BJ (cell line): ENCODE measurements at regions not wholly inside any gene's neighbourhood (a gene's known extent, or its start where the extent isn't known, plus 50 kb on each side); places are given as distances from the start of the nearest gene placed in this dataset.

ENCODE experiments used
- CTCF ChIA-PET: fragments of 350-600 bp; formaldehyde crosslinking; extraction: SDS; loops from one replicate; lab custom pipeline; 2021; ENCODE audit warnings: antibody characterized with exemption, inconsistent platforms; lab: Yijun Ruan, JAX
- POLR2A ChIA-PET: fragments of 300-600 bp; sonication (Branson Sonifier 250); formaldehyde crosslinking; extraction: SDS; loops from one replicate; lab custom pipeline; 2021; ENCODE audit warnings: antibody characterized with exemption; lab: Charles Lee
- DNase-seq: peaks from one replicate; pipeline ENCODE4 v3.0.0-alpha.2; 2011; ENCODE audit warnings: low read depth
- H3K27me3 ChIP-seq: 2 replicates; pipeline ENCODE4 v1.6.0; 2011; ENCODE audit warnings: low read length; ENCODE audit not compliant: control insufficient read depth, insufficient read depth
- H3K36me3 ChIP-seq: 2 replicates; pipeline ENCODE4 v1.5.1; 2011; ENCODE audit warnings: low read length; ENCODE audit not compliant: control insufficient read depth, insufficient read depth
- H3K4me3 ChIP-seq: 2 replicates; pipeline ENCODE4 v1.5.1; 2011; ENCODE audit warnings: low read depth, mild to moderate bottlenecking, control low read depth, low read length
- TF ChIP-seq, protein P1 (sequence below): IDR thresholded peaks from 2 replicates; pipeline ENCODE4 v1.5.1; 2011; ENCODE audit warnings: low read depth, mild to moderate bottlenecking, control low read depth, inconsistent platforms, low read length, moderate library complexity; ENCODE audit not compliant: insufficient read depth

DNA sequence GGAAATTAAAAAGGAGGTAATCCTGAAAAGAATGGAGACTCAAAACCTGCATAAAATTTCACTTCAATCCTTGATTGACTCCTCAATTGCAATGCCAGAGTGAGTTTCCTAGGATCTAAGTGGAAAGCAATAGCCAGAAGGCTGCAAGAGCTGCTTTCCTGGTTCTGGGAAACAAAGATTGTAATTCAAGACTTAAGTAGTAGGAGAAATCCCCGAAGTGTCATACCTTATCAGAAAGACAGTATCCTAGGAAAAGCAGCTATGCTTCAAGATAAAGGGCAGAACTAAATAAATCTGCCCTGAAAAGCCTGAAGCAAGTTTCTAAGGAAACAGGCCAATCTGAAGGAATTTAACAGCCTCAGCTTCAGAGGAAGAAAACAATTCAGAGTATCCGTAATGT lies 390.2 kb downstream of the DSC3 start:
- H3K36me3 ChIP-seq: no peaks in the 10 kb centered on the region
- TF ChIP-seq, protein P1, sequence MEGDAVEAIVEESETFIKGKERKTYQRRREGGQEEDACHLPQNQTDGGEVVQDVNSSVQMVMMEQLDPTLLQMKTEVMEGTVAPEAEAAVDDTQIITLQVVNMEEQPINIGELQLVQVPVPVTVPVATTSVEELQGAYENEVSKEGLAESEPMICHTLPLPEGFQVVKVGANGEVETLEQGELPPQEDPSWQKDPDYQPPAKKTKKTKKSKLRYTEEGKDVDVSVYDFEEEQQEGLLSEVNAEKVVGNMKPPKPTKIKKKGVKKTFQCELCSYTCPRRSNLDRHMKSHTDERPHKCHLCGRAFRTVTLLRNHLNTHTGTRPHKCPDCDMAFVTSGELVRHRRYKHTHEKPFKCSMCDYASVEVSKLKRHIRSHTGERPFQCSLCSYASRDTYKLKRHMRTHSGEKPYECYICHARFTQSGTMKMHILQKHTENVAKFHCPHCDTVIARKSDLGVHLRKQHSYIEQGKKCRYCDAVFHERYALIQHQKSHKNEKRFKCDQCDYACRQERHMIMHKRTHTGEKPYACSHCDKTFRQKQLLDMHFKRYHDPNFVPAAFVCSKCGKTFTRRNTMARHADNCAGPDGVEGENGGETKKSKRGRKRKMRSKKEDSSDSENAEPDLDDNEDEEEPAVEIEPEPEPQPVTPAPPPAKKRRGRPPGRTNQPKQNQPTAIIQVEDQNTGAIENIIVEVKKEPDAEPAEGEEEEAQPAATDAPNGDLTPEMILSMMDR: no peak
- CTCF ChIA-PET: no interaction called here
- no peak for DNase-seq
- H3K27me3 ChIP-seq: no peaks in the 10 kb centered on the region
- no peak overlapping the region for H3K4me3 ChIP-seq
- POLR2A ChIA-PET: no interaction called here

- DNase-seq: no peak
- TF ChIP-seq, protein P1: no peak
- Histone ChIP-seq H3K4me3 (no peak overlapping the region), H3K36me3 (no peaks in the 10 kb centered on the region), H3K27me3 (no peaks in the 10 kb centered on the region)
- POLR2A ChIA-PET: no interaction called here
- CTCF ChIA-PET: no interaction called here
Measured at GRCh38 chr18:30650499-30650898, 392.0 kb downstream of the DSC3 start.

GRCh38 chr18:30644158-30644557 lies 398.4 kb downstream of the DSC3 start:
- Histone ChIP-seq H3K36me3 (no peaks in the 10 kb centered on the region), H3K27me3 (no peaks in the 10 kb centered on the region), H3K4me3 (no peak overlapping the region)
- ChIA-PET POLR2A (no interaction called here), CTCF (no interaction called here)
- TF ChIP-seq, protein P1: no peak
- DNase-seq: no peak

GRCh38 chr18:30639361-30639760 lies 403.2 kb downstream of the DSC3 start:
- DNase-seq: no peak
- CTCF ChIA-PET: no interaction called here
- H3K27me3 ChIP-seq: no peaks in the 10 kb centered on the region
- TF ChIP-seq, protein P1: no peak
- H3K4me3 ChIP-seq: no peak overlapping the region
- no peaks in the 10 kb centered on the region for H3K36me3 ChIP-seq
- POLR2A ChIA-PET: no interaction called here

- Histone ChIP-seq H3K36me3 (no peaks in the 10 kb centered on the region), H3K4me3 (no peak overlapping the region), H3K27me3 (no peaks in the 10 kb centered on the region)
- no peak for DNase-seq
- TF ChIP-seq, protein P1: no peak
- ChIA-PET POLR2A (no interaction called here), CTCF (no interaction called here)
Measured at GRCh38 chr18:30634249-30634648, 408.3 kb downstream of the DSC3 start.
